Naive thymus-derived CD4-positive, alpha-beta T cell (primary cell): ENCODE measurements at regions not wholly inside any gene's neighbourhood (a gene's known extent, or its start where the extent isn't known, plus 50 kb on each side); places are given as distances from the start of the nearest gene placed in this dataset.

Source experiments
- ATAC-seq: fragments of 150-1000 bp; cut with Tn5 transposase; 2 replicates; pipeline ENCODE4 v1.10.0; 2021; ENCODE audit warnings: mild to moderate bottlenecking, moderate library complexity
- CTCF ChIA-PET: fragments of 350-600 bp; sonication (Branson Sonifier 250); formaldehyde crosslinking; loops from one replicate; lab custom pipeline; 2021; ENCODE audit warnings: antibody characterized with exemption; lab: Charles Lee
- POLR2A ChIA-PET: fragments of 350-600 bp; sonication (Branson Sonifier 250); formaldehyde crosslinking; loops from one replicate; lab custom pipeline; 2021; ENCODE audit warnings: antibody characterized with exemption, inconsistent platforms; lab: Charles Lee
- DNase-seq, 9 donors: peaks; one replicate each; pipeline versions ENCODE4 v3.0.0 to v3.0.0-alpha.2; 2020 to 2022; ENCODE audit warnings: mixed read lengths in 1 of 9
- H3K27ac ChIP-seq: one replicate; pipeline ENCODE4 v1.7.0; 2013; ENCODE audit warnings: mild to moderate bottlenecking, low read depth, low read length, moderate library complexity
- H3K27me3 ChIP-seq, 2 donors: one replicate each; pipeline ENCODE4 v1.7.0; 2013; ENCODE audit warnings: low read length in 2 of 2, mild to moderate bottlenecking in 2 of 2, moderate library complexity in 2 of 2; ENCODE audit not compliant: control insufficient read depth in 2 of 2, insufficient read depth in 2 of 2
- H3K36me3 ChIP-seq, 3 experiments: 1 replicate in 2 of 3; 2 replicates in 1 of 3; pipeline ENCODE4 v1.7.0; 2013; ENCODE audit warnings: low read length in 3 of 3, mild to moderate bottlenecking in 3 of 3, moderate library complexity in 1 of 3; ENCODE audit not compliant: insufficient read depth in 3 of 3, control insufficient read depth in 2 of 3
- H3K4me1 ChIP-seq, 2 donors: one replicate each; pipeline ENCODE4 v1.7.0; 2013; ENCODE audit warnings: low read length in 2 of 2, mild to moderate bottlenecking in 2 of 2, moderate library complexity in 1 of 2; ENCODE audit not compliant: control insufficient read depth in 2 of 2, insufficient read depth in 2 of 2
- H3K4me3 ChIP-seq: 2 replicates; pipeline ENCODE4 v1.7.0; 2013; ENCODE audit warnings: mild to moderate bottlenecking, low read length
- H3K9me3 ChIP-seq, 3 experiments: 1 replicate in 2 of 3; 2 replicates in 1 of 3; pipeline ENCODE4 v1.7.0; 2013; ENCODE audit warnings: low read length in 3 of 3; ENCODE audit not compliant: control insufficient read depth in 2 of 3
- H3K27ac Mint-ChIP-seq, 9 donors: one replicate each; pipeline ENCODE4 v1.8.0; 2020 to 2022; ENCODE audit warnings: mixed read lengths in 9 of 9, mild to moderate bottlenecking in 8 of 9, moderate library complexity in 5 of 9, inconsistent platforms in 2 of 9
- H3K27me3 Mint-ChIP-seq, 5 donors: one replicate each; pipeline ENCODE4 v1.8.0; 2021 to 2022; ENCODE audit warnings: mixed read lengths in 5 of 5, mild to moderate bottlenecking in 1 of 5
- H3K36me3 Mint-ChIP-seq, 5 donors: one replicate each; pipeline ENCODE4 v1.8.0; 2020 to 2022; ENCODE audit warnings: mixed read lengths in 5 of 5, mild to moderate bottlenecking in 3 of 5, inconsistent platforms in 1 of 5
- H3K4me1 Mint-ChIP-seq, 7 donors: one replicate each; pipeline ENCODE4 v1.8.0; 2020 to 2022; ENCODE audit warnings: mixed read lengths in 7 of 7, mild to moderate bottlenecking in 3 of 7, inconsistent platforms in 1 of 7
- H3K4me3 Mint-ChIP-seq, 10 donors: one replicate each; pipeline ENCODE4 v1.8.0; 2020 to 2022; ENCODE audit warnings: mild to moderate bottlenecking in 10 of 10, mixed read lengths in 10 of 10, moderate library complexity in 6 of 10, inconsistent platforms in 2 of 10
- H3K9me3 Mint-ChIP-seq, 11 donors: one replicate each; pipeline ENCODE4 v1.8.0; 2020 to 2022; ENCODE audit warnings: mixed read lengths in 11 of 11, mild to moderate bottlenecking in 4 of 11, inconsistent platforms in 1 of 11, moderate library complexity in 1 of 11
- intact Hi-C, 2 donors: fragments of 100-400 bp; cut with micrococcal nuclease; formaldehyde crosslinking; loops; one replicate each; pipeline ENCODE4 v1.15.1; 2023

GRCh38 chr4:126202226-126202625 lies 887.5 kb downstream of the FAT4 start:
- H3K36me3 Mint-ChIP-seq: no peaks in the 10 kb centered on the region
- no peaks in the 10 kb centered on the region for H3K36me3 ChIP-seq
- H3K4me1 ChIP-seq: no peaks in the 10 kb centered on the region
- no peaks in the 10 kb centered on the region for H3K4me1 Mint-ChIP-seq
- no peak overlapping the region for H3K27ac Mint-ChIP-seq
- DNase-seq (no peak), ATAC-seq (no peak)
- H3K27ac ChIP-seq: no peak overlapping the region
- intact Hi-C loops: no loop called here
- CTCF ChIA-PET: no interaction called here
- no peak overlapping the region for H3K4me3 ChIP-seq
- POLR2A ChIA-PET: no interaction called here
- no peak overlapping the region for H3K4me3 Mint-ChIP-seq
- no peaks in the 10 kb centered on the region for H3K9me3 ChIP-seq
- H3K27me3 ChIP-seq: no peaks in the 10 kb centered on the region
- H3K9me3 Mint-ChIP-seq: peaks cover 3 to 21% (median 8%) of the 10 kb centered on the region in 11 donors
- no peaks in the 10 kb centered on the region for H3K27me3 Mint-ChIP-seq

DNA sequence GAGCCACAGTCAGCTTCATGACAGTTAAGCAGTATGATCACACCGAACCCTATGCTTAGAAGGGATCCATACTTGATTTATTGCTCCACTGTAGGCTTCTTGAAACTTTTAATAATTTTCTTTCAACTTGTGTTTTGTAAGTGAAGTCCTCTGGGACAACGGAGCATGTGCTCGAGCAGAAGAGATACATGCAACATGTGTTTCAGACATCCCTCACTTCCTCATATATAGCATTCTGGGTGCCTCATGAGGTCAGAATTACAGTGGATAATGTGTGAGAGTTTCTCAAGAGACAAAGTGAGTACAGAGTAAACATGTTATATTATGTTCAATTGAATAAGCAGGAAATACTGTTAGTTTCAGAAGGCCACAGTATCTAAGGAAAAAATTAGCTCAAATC lies 893.2 kb downstream of the FAT4 start:
- ATAC-seq (no peak), DNase-seq (no peak)
- no peak overlapping the region for H3K4me3 ChIP-seq
- POLR2A ChIA-PET: no interaction called here
- no peaks in the 10 kb centered on the region for H3K9me3 ChIP-seq
- no peaks in the 10 kb centered on the region for H3K4me1 ChIP-seq
- H3K4me3 Mint-ChIP-seq: no peak overlapping the region
- intact Hi-C loops: no loop called here
- H3K4me1 Mint-ChIP-seq: no peaks in the 10 kb centered on the region
- CTCF ChIA-PET: no interaction called here
- no peaks in the 10 kb centered on the region for H3K27me3 Mint-ChIP-seq
- H3K27me3 ChIP-seq: no peaks in the 10 kb centered on the region
- H3K36me3 ChIP-seq: no peaks in the 10 kb centered on the region
- H3K9me3 Mint-ChIP-seq: peaks cover 0 to 20% (median 3%) of the 10 kb centered on the region in 11 donors
- no peak overlapping the region for H3K27ac ChIP-seq
- H3K27ac Mint-ChIP-seq: no peak overlapping the region
- no peaks in the 10 kb centered on the region for H3K36me3 Mint-ChIP-seq

DNA sequence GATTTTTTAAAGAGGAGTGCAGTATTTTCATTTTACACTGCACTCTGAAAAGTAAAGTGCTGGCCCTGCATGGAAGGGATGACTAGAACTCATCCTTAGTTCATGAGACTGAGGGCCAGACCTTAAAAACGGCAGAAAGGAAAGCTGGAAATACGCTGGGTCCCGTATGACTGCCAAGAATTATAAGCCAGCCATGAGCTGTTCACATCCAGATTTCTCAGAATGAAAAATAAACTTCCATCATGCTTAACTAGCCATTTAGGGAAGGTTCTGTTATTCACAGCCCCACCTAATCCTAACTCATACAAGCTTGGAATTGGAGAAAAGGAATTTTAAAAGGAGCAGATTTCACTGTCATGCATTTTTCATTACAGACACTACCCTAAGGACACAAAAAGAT lies 894.4 kb downstream of the FAT4 start:
- Histone ChIP-seq H3K4me1 (no peaks in the 10 kb centered on the region), H3K9me3 (no peaks in the 10 kb centered on the region), H3K36me3 (no peaks in the 10 kb centered on the region), H3K27me3 (no peaks in the 10 kb centered on the region), H3K27ac (no peak overlapping the region), H3K4me3 (no peak overlapping the region)
- no peak for ATAC-seq
- Mint-ChIP-seq H3K4me3 (no peak overlapping the region), H3K27ac (no peak overlapping the region), H3K4me1 (no peaks in the 10 kb centered on the region), H3K9me3 (peaks cover 0 to 17% (median 3%) of the 10 kb centered on the region in 11 donors), H3K36me3 (no peaks in the 10 kb centered on the region), H3K27me3 (no peaks in the 10 kb centered on the region)
- ChIA-PET POLR2A (no interaction called here), CTCF (no interaction called here)
- intact Hi-C loops: no loop called here
- DNase-seq: no peak

DNA sequence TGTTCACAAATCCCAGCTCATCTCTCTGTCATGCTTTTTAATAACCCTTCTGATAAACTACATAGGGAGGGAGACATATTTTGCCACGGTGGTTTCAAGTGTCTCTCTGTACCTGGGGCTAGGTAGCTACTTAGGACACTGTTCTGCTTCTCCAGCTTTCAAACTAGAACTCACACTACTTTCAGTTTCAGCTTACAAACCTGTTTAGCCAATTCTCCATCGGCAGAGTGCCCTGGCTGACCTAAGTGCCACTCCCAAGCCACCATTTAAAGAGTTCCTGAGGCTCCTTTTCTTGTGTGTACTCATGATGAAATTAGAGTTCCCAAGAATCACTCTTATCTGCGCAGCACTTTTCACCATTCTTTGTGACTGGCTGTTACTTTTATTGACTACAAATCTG lies 899.2 kb downstream of the FAT4 start:
- Mint-ChIP-seq H3K27me3 (no peaks in the 10 kb centered on the region), H3K4me1 (no peaks in the 10 kb centered on the region), H3K4me3 (no peak overlapping the region), H3K27ac (no peak overlapping the region), H3K9me3 (peaks cover 0 to 8% (median 1%) of the 10 kb centered on the region in 11 donors), H3K36me3 (no peaks in the 10 kb centered on the region)
- no peak overlapping the region for H3K27ac ChIP-seq
- ChIA-PET POLR2A (no interaction called here), CTCF (no interaction called here)
- DNase-seq: no peak
- intact Hi-C loops: no loop called here
- no peaks in the 10 kb centered on the region for H3K36me3 ChIP-seq
- no peak for ATAC-seq
- no peak overlapping the region for H3K4me3 ChIP-seq
- H3K27me3 ChIP-seq: no peaks in the 10 kb centered on the region
- no peaks in the 10 kb centered on the region for H3K9me3 ChIP-seq
- H3K4me1 ChIP-seq: no peaks in the 10 kb centered on the region

- POLR2A ChIA-PET: no interaction called here
- no peaks in the 10 kb centered on the region for H3K27me3 Mint-ChIP-seq
- H3K4me1 Mint-ChIP-seq: no peaks in the 10 kb centered on the region
Observed at GRCh38 chr4:126215759-126216158, 901.0 kb downstream of the FAT4 start.

GRCh38 chr4:126216611-126217010 lies 901.9 kb downstream of the FAT4 start:
- Mint-ChIP-seq H3K9me3 (peaks cover 0 to 5% (median 0%) of the 10 kb centered on the region in 11 donors), H3K36me3 (no peaks in the 10 kb centered on the region), H3K4me1 (no peaks in the 10 kb centered on the region), H3K4me3 (no peak overlapping the region), H3K27me3 (no peaks in the 10 kb centered on the region), H3K27ac (no peak overlapping the region)
- ChIA-PET POLR2A (no interaction called here), CTCF (no interaction called here)
- DNase-seq: no peak
- H3K9me3 ChIP-seq: no peaks in the 10 kb centered on the region
- no peaks in the 10 kb centered on the region for H3K4me1 ChIP-seq
- intact Hi-C loops: no loop called here
- no peaks in the 10 kb centered on the region for H3K36me3 ChIP-seq
- H3K27me3 ChIP-seq: no peaks in the 10 kb centered on the region
- no peak overlapping the region for H3K27ac ChIP-seq
- H3K4me3 ChIP-seq: no peak overlapping the region
- ATAC-seq: no peak

More at GRCh38 chr4:126215759-126216158, 901.0 kb downstream of the FAT4 start:
- H3K36me3 Mint-ChIP-seq: no peaks in the 10 kb centered on the region
- Histone ChIP-seq H3K4me1 (no peaks in the 10 kb centered on the region), H3K36me3 (no peaks in the 10 kb centered on the region), H3K9me3 (no peaks in the 10 kb centered on the region), H3K27me3 (no peaks in the 10 kb centered on the region), H3K4me3 (no peak overlapping the region), H3K27ac (no peak overlapping the region)
- CTCF ChIA-PET: no interaction called here
- ATAC-seq (no peak), DNase-seq (no peak)
- H3K9me3 Mint-ChIP-seq: peaks cover 0 to 5% (median 0%) of the 10 kb centered on the region in 11 donors
- intact Hi-C loops: no loop called here
- no peak overlapping the region for H3K4me3 Mint-ChIP-seq
- no peak overlapping the region for H3K27ac Mint-ChIP-seq

DNA sequence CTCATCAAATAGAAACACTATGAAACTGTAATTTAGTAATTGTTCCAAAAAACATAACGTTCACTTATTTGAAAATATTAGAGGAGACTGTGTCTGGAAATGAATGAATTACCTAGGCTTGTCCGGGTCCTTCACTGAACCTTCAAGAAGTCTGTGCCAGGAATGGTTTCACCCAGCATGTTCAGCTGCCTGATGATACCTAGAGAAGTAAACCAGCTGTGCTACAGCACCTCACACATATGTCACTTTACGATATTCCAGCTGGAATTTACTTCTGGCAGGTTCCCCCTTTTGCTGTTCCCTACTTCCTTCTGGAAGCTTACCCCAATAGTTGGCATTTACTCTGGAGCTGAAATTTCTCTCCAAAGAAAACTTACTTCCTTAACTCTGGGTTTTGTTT lies 906.5 kb downstream of the FAT4 start:
- Histone ChIP-seq H3K4me3 (no peak overlapping the region), H3K4me1 (no peaks in the 10 kb centered on the region), H3K27ac (no peak overlapping the region), H3K27me3 (no peaks in the 10 kb centered on the region), H3K36me3 (no peaks in the 10 kb centered on the region), H3K9me3 (no peaks in the 10 kb centered on the region)
- DNase-seq (no peak), ATAC-seq (no peak)
- H3K27ac Mint-ChIP-seq: no peak overlapping the region
- no peaks in the 10 kb centered on the region for H3K4me1 Mint-ChIP-seq
- intact Hi-C loops: no loop called here
- no peaks in the 10 kb centered on the region for H3K27me3 Mint-ChIP-seq
- no peak overlapping the region for H3K4me3 Mint-ChIP-seq
- H3K36me3 Mint-ChIP-seq: no peaks in the 10 kb centered on the region
- H3K9me3 Mint-ChIP-seq: peaks cover 0 to 5% (median 2%) of the 10 kb centered on the region in 11 donors
- CTCF ChIA-PET: no interaction called here
- POLR2A ChIA-PET: no interaction called here
